ENCODE measurements at regions not wholly inside any gene's neighbourhood (a gene's known extent, or its start where the extent isn't known, plus 50 kb on each side); places are given as distances from the start of the nearest gene placed in this dataset.

DNA sequence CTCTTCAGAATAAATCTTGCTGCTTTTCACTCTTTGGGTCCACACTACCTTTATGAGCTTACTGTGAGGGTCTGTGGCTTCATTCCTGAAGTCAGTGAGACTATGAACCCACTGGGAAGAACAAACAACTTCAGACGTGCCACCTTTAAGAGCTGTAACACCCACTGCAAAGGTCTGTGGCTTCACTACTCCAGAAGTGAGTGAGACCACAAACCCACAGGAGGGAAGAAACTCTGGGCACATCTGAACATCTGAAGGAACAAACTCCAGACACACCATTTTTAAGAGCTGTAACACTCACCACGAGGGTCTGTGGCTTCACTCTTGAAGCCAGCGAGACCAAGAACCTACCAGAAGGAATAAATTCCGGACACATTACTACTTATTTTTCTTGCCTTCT, 964.1 kb upstream of the NXPH2 start:
- no peak overlapping the region for H3K4me3 ChIP-seq
- no peak for DNase-seq (ENCODE audit: low read depth, low spot score)
- no peak overlapping the region for H3K27ac ChIP-seq
- no peak overlapping the region for H3K9ac ChIP-seq (ENCODE audit: insufficient read length)
- TF ChIP-seq EZH2 (IDR thresholded peaks at IDR 0.05) (no peak), POLR2AphosphoS5 (IDR thresholded peaks at IDR 0.05; ENCODE audit: borderline replicate concordance, low read depth, low read length) (no peak), FOXP2 (optimal IDR thresholded peaks at IDR 0.05; ENCODE audit: control extremely low read depth, extremely low read length, insufficient read depth) (no peak)
- H3K9me3 ChIP-seq (ENCODE audit: low read depth, low read length): no peaks in the 10 kb centered on the region
- no peaks in the 10 kb centered on the region for H3K36me3 ChIP-seq (ENCODE audit: insufficient read depth, low read length)

DNA sequence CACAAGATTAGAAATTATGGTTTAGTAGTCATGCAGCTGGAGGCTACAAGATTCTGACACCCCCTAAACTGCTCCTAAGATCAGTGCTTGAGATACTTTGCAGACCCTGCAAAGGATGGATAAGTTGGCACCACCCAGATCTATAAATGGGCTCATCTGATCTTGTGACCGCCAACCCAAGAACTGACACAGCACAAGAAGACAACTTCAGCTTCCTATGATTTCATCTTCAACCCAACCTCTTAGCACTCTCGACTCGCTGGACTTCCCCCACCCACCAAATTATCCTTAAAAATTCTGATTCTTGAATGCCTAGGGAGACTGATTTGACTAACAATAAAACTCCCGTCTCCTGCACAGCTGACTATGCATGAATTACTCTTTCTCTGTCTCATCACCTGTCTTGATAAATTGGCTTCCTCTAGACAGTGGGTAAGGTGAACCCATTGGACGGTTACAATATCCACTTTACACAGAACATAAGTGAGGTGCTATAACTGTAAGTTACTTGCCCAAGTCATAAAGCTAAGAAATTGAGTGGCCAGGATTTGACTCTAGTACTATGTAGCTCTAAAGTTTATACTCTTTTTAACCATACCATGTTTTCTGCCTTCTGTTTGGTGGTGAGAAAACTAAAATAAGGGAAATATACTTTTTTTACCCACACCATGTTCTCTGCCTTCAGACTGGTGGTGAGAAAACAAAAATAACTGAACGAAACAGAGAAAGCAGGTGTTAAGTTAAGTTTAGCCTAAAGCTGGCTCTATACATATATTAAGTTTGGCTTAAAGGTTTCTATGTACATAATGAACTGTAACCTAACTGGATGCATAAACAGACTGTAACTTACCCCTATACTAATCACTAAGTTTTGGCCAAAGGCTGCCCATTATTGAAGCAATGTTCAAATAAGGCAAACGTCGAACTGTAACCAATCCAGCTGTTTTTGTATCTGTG, 962.3 kb upstream of the NXPH2 start:
- H3K9ac ChIP-seq (ENCODE audit: insufficient read length): no peak overlapping the region
- H3K9me3 ChIP-seq (ENCODE audit: low read depth, low read length): no peaks in the 10 kb centered on the region
- H3K36me3 ChIP-seq (ENCODE audit: insufficient read depth, low read length): no peaks in the 10 kb centered on the region
- no peak for DNase-seq (ENCODE audit: low read depth, low spot score)
- no peak overlapping the region for H3K27ac ChIP-seq
- no peak for TF ChIP-seq POLR2AphosphoS5 (IDR thresholded peaks at IDR 0.05; ENCODE audit: borderline replicate concordance, low read depth, low read length)
- TF ChIP-seq FOXP2 (optimal IDR thresholded peaks at IDR 0.05; ENCODE audit: control extremely low read depth, extremely low read length, insufficient read depth): no peak
- TF ChIP-seq EZH2 (IDR thresholded peaks at IDR 0.05): no peak
- no peak overlapping the region for H3K4me3 ChIP-seq

DNA sequence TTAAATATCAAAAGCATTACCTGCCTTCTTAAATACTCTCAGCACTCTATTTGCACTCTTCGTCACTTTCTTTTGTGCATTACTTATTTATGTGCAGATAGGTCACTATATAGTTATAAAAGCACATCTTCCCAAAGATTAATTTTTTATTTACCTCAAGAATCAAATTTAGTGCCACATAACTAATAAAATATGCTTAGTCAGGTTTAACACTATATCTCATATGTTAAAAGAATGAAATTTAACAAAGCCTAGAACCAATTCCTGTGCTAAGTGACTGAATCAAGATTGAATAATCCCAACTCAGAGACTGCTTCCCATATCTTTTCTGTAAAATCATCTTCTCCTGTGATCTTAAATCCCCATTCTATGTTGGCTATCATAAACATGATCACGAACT, 957.5 kb upstream of the NXPH2 start:
- H3K27ac ChIP-seq: no peak overlapping the region
- DNase-seq (ENCODE audit: low read depth, low spot score): no peak
- H3K9ac ChIP-seq (ENCODE audit: insufficient read length): no peak overlapping the region
- no peak for TF ChIP-seq FOXP2 (optimal IDR thresholded peaks at IDR 0.05; ENCODE audit: control extremely low read depth, extremely low read length, insufficient read depth)
- no peak for TF ChIP-seq EZH2 (IDR thresholded peaks at IDR 0.05)
- TF ChIP-seq POLR2AphosphoS5 (IDR thresholded peaks at IDR 0.05; ENCODE audit: borderline replicate concordance, low read depth, low read length): no peak
- no peaks in the 10 kb centered on the region for H3K36me3 ChIP-seq (ENCODE audit: insufficient read depth, low read length)
- no peaks in the 10 kb centered on the region for H3K9me3 ChIP-seq (ENCODE audit: low read depth, low read length)
- H3K4me3 ChIP-seq: no peak overlapping the region

DNA sequence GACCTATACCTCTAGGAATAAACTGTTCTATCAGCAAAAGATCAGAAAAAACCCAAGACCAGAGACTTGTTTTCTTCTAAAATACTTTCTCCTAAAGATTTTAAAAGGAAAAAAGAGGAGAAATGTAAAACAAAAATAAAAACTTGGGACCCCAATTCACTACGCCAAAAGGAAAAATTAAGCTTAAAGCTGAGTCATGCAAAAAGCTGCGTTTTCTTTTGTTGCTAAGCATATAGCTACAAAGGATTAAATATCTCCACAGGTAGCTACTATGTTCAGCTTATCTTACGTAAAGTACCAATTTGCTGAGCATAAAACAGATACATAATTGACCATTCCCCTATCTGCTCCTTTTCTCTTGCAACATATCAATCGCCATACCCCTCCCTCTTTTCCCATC, 950.0 kb upstream of the NXPH2 start:
- Histone ChIP-seq H3K4me3 (no peak overlapping the region), H3K9me3 (ENCODE audit: low read depth, low read length) (no peaks in the 10 kb centered on the region), H3K27ac (no peak overlapping the region), H3K36me3 (ENCODE audit: insufficient read depth, low read length) (no peaks in the 10 kb centered on the region), H3K9ac (ENCODE audit: insufficient read length) (no peak overlapping the region)
- DNase-seq (ENCODE audit: low read depth, low spot score): no peak
- TF ChIP-seq POLR2AphosphoS5 (IDR thresholded peaks at IDR 0.05; ENCODE audit: borderline replicate concordance, low read depth, low read length) (no peak), EZH2 (IDR thresholded peaks at IDR 0.05) (no peak), FOXP2 (optimal IDR thresholded peaks at IDR 0.05; ENCODE audit: control extremely low read depth, extremely low read length, insufficient read depth) (no peak)

DNA sequence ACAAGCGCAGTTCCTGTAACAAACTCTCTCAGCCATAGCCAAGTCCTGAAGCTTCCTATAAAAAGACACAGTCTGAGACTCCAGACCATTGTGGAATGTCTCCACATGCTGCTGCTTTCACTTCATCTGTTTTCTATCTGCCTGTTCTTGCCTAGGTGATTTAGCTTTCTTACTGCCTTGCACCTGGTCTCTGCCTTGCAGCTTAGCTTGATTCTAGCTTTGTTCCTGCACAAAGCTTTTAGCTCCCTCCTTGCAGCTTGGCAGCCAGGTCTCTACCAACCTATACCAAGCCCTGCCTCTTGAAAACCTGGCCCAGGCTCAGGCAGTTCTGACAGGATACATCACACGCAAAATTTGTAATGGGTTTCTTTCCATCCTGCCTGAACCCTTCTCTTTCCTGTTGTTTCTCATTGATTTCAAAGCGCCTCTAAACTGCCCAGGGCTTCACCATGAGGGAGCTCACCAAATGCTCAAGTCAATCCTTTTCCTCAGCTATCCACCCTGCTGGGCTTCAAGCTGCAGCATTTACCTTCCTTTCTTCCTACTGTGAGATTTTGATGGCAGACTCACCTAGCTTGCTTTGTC, 941.3 kb upstream of the NXPH2 start:
- Histone ChIP-seq H3K36me3 (ENCODE audit: insufficient read depth, low read length) (no peaks in the 10 kb centered on the region), H3K27ac (no peak overlapping the region), H3K9me3 (ENCODE audit: low read depth, low read length) (no peaks in the 10 kb centered on the region), H3K4me3 (no peak overlapping the region), H3K9ac (ENCODE audit: insufficient read length) (no peak overlapping the region)
- TF ChIP-seq POLR2AphosphoS5 (IDR thresholded peaks at IDR 0.05; ENCODE audit: borderline replicate concordance, low read depth, low read length) (no peak), FOXP2 (optimal IDR thresholded peaks at IDR 0.05; ENCODE audit: control extremely low read depth, extremely low read length, insufficient read depth) (no peak), EZH2 (IDR thresholded peaks at IDR 0.05) (no peak)
- DNase-seq (ENCODE audit: low read depth, low spot score): no peak

DNA sequence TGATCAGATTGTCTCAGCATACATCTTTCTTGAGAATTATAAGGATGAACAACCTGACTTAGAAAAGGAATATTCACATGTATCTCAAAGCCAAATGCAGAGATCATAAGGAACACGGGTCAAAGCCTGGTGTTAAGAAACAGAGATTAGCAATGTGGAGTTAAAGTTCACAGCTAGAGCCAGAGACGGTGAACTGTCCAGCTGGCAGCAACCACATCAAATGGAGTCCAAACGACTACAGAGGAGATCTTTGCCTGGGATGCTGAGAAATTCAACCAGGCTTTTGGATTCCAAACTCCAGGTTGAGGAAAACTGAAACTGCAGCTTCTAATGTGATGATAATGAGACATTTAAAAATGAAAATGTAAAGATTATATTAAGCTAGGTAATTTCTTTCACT, 939.9 kb upstream of the NXPH2 start:
- Histone ChIP-seq H3K4me3 (no peak overlapping the region), H3K36me3 (ENCODE audit: insufficient read depth, low read length) (no peaks in the 10 kb centered on the region), H3K9ac (ENCODE audit: insufficient read length) (no peak overlapping the region), H3K9me3 (ENCODE audit: low read depth, low read length) (no peaks in the 10 kb centered on the region), H3K27ac (no peak overlapping the region)
- no peak for DNase-seq (ENCODE audit: low read depth, low spot score)
- TF ChIP-seq FOXP2 (optimal IDR thresholded peaks at IDR 0.05; ENCODE audit: control extremely low read depth, extremely low read length, insufficient read depth) (no peak), POLR2AphosphoS5 (IDR thresholded peaks at IDR 0.05; ENCODE audit: borderline replicate concordance, low read depth, low read length) (no peak), EZH2 (IDR thresholded peaks at IDR 0.05) (no peak)

DNA sequence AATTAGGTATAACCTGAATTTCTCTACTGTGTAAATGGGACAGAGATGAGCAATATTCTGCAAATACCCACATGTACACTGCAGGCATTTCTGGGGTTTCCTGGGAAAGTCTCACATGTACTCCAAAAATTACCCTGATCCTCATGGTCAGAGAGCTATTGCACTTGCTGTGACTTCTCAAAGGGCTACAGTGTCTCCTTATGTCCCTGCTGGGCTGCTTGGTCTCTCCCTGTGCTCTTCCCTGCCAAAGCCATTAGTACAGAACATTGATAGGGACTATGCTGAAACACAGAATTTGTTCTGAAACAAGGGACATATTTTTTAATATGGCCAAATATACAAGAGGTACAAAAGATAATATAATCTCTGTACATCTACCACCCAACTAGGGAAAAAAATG, 924.4 kb upstream of the NXPH2 start:
- no peaks in the 10 kb centered on the region for H3K9me3 ChIP-seq (ENCODE audit: low read depth, low read length)
- TF ChIP-seq FOXP2 (optimal IDR thresholded peaks at IDR 0.05; ENCODE audit: control extremely low read depth, extremely low read length, insufficient read depth): no peak
- no peak for TF ChIP-seq EZH2 (IDR thresholded peaks at IDR 0.05)
- no peak for TF ChIP-seq POLR2AphosphoS5 (IDR thresholded peaks at IDR 0.05; ENCODE audit: borderline replicate concordance, low read depth, low read length)
- H3K36me3 ChIP-seq (ENCODE audit: insufficient read depth, low read length): no peaks in the 10 kb centered on the region
- DNase-seq (ENCODE audit: low read depth, low spot score): no peak
- no peak overlapping the region for H3K9ac ChIP-seq (ENCODE audit: insufficient read length)
- no peak overlapping the region for H3K4me3 ChIP-seq
- no peak overlapping the region for H3K27ac ChIP-seq

DNA sequence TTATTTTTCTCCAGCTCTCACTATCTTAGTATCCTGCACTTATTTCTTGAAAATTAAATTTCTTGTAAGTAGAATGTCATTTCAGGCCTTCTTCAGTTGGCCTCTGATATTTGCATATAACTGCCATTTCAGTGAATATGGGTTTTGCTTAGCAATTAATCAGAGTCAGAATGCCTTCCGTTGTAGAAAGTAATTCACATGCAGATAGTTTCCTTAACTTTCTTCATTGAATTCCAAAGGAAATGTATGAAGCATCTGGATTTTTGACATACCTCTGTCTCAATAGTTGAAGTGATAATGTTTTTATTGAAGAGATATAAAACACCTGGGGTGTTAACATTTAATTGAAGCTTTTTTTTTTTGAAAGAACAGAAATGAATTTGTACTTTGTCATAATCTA, 914.1 kb upstream of the NXPH2 start:
- no peaks in the 10 kb centered on the region for H3K9me3 ChIP-seq (ENCODE audit: low read depth, low read length)
- no peak for DNase-seq (ENCODE audit: low read depth, low spot score)
- H3K9ac ChIP-seq (ENCODE audit: insufficient read length): no peak overlapping the region
- no peak overlapping the region for H3K4me3 ChIP-seq
- TF ChIP-seq POLR2AphosphoS5 (IDR thresholded peaks at IDR 0.05; ENCODE audit: borderline replicate concordance, low read depth, low read length) (no peak), FOXP2 (optimal IDR thresholded peaks at IDR 0.05; ENCODE audit: control extremely low read depth, extremely low read length, insufficient read depth) (no peak), EZH2 (IDR thresholded peaks at IDR 0.05) (no peak)
- no peak overlapping the region for H3K27ac ChIP-seq
- H3K36me3 ChIP-seq (ENCODE audit: insufficient read depth, low read length): no peaks in the 10 kb centered on the region
